Epithelial cell of prostate (primary cell): ENCODE measurements at regions not wholly inside any gene's neighbourhood (a gene's known extent, or its start where the extent isn't known, plus 50 kb on each side); places are given as distances from the start of the nearest gene placed in this dataset.

Source experiments
- DNase-seq: peaks from one replicate; pipeline ENCODE4 v3.0.0-alpha.2; 2011; ENCODE audit warnings: low read depth, low spot score
- H3K27ac ChIP-seq: fragments of 450-650 bp; 2 replicates; pipeline ENCODE4 v1.5.1; 2017; ENCODE audit warnings: mild to moderate bottlenecking

- no peak for DNase-seq
- no peak overlapping the region for H3K27ac ChIP-seq
Measured at GRCh38 chrX:36436361-36436760, 516.8 kb downstream of the CFAP47 start.

- no peak overlapping the region for H3K27ac ChIP-seq
- no peak for DNase-seq
Measured at GRCh38 chrX:36443007-36443406, 523.5 kb downstream of the CFAP47 start.

- H3K27ac ChIP-seq: no peak overlapping the region
- DNase-seq: no peak
Measured at GRCh38 chrX:36445566-36445965, 526.0 kb downstream of the CFAP47 start.

- no peak overlapping the region for H3K27ac ChIP-seq
- DNase-seq: no peak
Measured at GRCh38 chrX:36462142-36462541, 542.6 kb downstream of the CFAP47 start.

- H3K27ac ChIP-seq: no peak overlapping the region
- DNase-seq: no peak
Measured at GRCh38 chrX:36480441-36480990, 527.6 kb upstream of the FAM47C start.

GRCh38 chrX:36501169-36501702 lies 506.9 kb upstream of the FAM47C start:
- DNase-seq: no peak
- no peak overlapping the region for H3K27ac ChIP-seq

GRCh38 chrX:36504625-36505024 lies 503.5 kb upstream of the FAM47C start:
- H3K27ac ChIP-seq: no peak overlapping the region
- DNase-seq: no peak

- no peak overlapping the region for H3K27ac ChIP-seq
- no peak for DNase-seq
Measured at GRCh38 chrX:36508042-36508441, 500.1 kb upstream of the FAM47C start.

GRCh38 chrX:36510736-36511135 lies 497.4 kb upstream of the FAM47C start:
- H3K27ac ChIP-seq: no peak overlapping the region
- DNase-seq: no peak

- DNase-seq: no peak
- H3K27ac ChIP-seq: no peak overlapping the region
Measured at GRCh38 chrX:36528661-36529060, 479.5 kb upstream of the FAM47C start.

GRCh38 chrX:36534900-36535299 lies 473.3 kb upstream of the FAM47C start:
- DNase-seq: no peak
- no peak overlapping the region for H3K27ac ChIP-seq

GRCh38 chrX:36543499-36543898 lies 464.7 kb upstream of the FAM47C start:
- DNase-seq: no peak
- H3K27ac ChIP-seq: no peak overlapping the region

GRCh38 chrX:36562986-36563385 lies 445.2 kb upstream of the FAM47C start:
- H3K27ac ChIP-seq: no peak overlapping the region
- DNase-seq: no peak

- H3K27ac ChIP-seq: no peak overlapping the region
- no peak for DNase-seq
Measured at GRCh38 chrX:36568946-36569345, 439.2 kb upstream of the FAM47C start.

- no peak for DNase-seq
- no peak overlapping the region for H3K27ac ChIP-seq
Measured at GRCh38 chrX:36573720-36574119, 434.4 kb upstream of the FAM47C start.

GRCh38 chrX:36575670-36576069 lies 432.5 kb upstream of the FAM47C start:
- no peak for DNase-seq
- H3K27ac ChIP-seq: no peak overlapping the region

- H3K27ac ChIP-seq: no peak overlapping the region
- no peak for DNase-seq
Measured at GRCh38 chrX:36577006-36577405, 431.2 kb upstream of the FAM47C start.

- no peak for DNase-seq
- H3K27ac ChIP-seq: no peak overlapping the region
Measured at GRCh38 chrX:36581030-36581429, 427.1 kb upstream of the FAM47C start.

GRCh38 chrX:36583674-36584073 lies 424.5 kb upstream of the FAM47C start:
- peak; percentile 1 for DNase-seq
- H3K27ac ChIP-seq: no peak overlapping the region

- DNase-seq: peak; percentile 6
- peak overlapping the region; percentile 71 for H3K27ac ChIP-seq
Measured at GRCh38 chrX:36609616-36610585, 398.3 kb upstream of the FAM47C start.

- no peak for DNase-seq
- no peak overlapping the region for H3K27ac ChIP-seq
Measured at GRCh38 chrX:36626898-36627297, 381.3 kb upstream of the FAM47C start.
